ENCODE measurements at regions not wholly inside any gene's neighbourhood (a gene's known extent, or its start where the extent isn't known, plus 50 kb on each side); places are given as distances from the start of the nearest gene placed in this dataset.

GRCh38 chr1:5645929-5646328 lies 346.3 kb downstream of the NPHP4 start:
- TF ChIP-seq CTCF (IDR thresholded peaks at IDR 0.05 in 4 of 5, conservative IDR thresholded peaks at IDR 0.05 in 1 of 5) (no peak), POLR2A (IDR thresholded peaks at IDR 0.05) (no peak)

Data from gastrocnemius medialis (tissue), 4 donors.